ENCODE measurements at regions not wholly inside any gene's neighbourhood (a gene's known extent, or its start where the extent isn't known, plus 50 kb on each side); places are given as distances from the start of the nearest gene placed in this dataset.

- TF ChIP-seq EZH2 (IDR thresholded peaks at IDR 0.05; ENCODE audit: low read depth, unreplicated experiment), result no peak
- TF ChIP-seq CTCF (conservative IDR thresholded peaks at IDR 0.05; ENCODE audit: low read depth in 2 of 2), result no peak
- no peak for TF ChIP-seq POLR2AphosphoS5 (IDR thresholded peaks at IDR 0.05; ENCODE audit: low read depth)
- no peak for TF ChIP-seq EZH2phosphoT487 (IDR thresholded peaks at IDR 0.05; ENCODE audit: unreplicated experiment)
- no peak for TF ChIP-seq REST (IDR thresholded peaks at IDR 0.05; ENCODE audit: unreplicated experiment)
- no peak for TF ChIP-seq NANOG (IDR thresholded peaks at IDR 0.05; ENCODE audit: borderline replicate concordance)
- TF ChIP-seq ZNF331 (CRISPR knock-in tag; IDR thresholded peaks at IDR 0.05; ENCODE audit: low read depth), result no peak
- TF ChIP-seq CREB1 (CRISPR knock-in tag; IDR thresholded peaks at IDR 0.05; ENCODE audit: low read depth), result no peak
- TF ChIP-seq ZNF114 (CRISPR knock-in tag; IDR thresholded peaks at IDR 0.05), result no peak
- TF ChIP-seq JUNB (IDR thresholded peaks at IDR 0.05; ENCODE audit: unreplicated experiment), result no peak
- TF ChIP-seq ETS1 (IDR thresholded peaks at IDR 0.05), result no peak
Measured at GRCh38 chr7:156237614-156238013, 403.0 kb upstream of the RNF32 start.

Data from GM23338 (cell line).